H9 (cell line): ENCODE measurements at regions not wholly inside any gene's neighbourhood (a gene's known extent, or its start where the extent isn't known, plus 50 kb on each side); places are given as distances from the start of the nearest gene placed in this dataset.

ENCODE experiments used
- DNase-seq: peaks from one replicate; pipeline ENCODE4 v3.0.0-alpha.2; 2017
- H2AFZ ChIP-seq: one replicate; pipeline ENCODE4 v1.6.1; 2013; ENCODE audit warnings: mild to moderate bottlenecking, low read length, control low read depth, moderate library complexity
- H2AK5ac ChIP-seq: 2 replicates; pipeline ENCODE4 v1.6.1; 2013; ENCODE audit warnings: low read length, control low read depth, mixed read lengths; ENCODE audit not compliant: insufficient read length
- H2BK120ac ChIP-seq: one replicate; pipeline ENCODE4 v1.6.1; 2013; ENCODE audit warnings: low read depth, mild to moderate bottlenecking, low read length, control low read depth, inconsistent platforms; ENCODE audit not compliant: poor library complexity, severe bottlenecking
- H2BK12ac ChIP-seq: 2 replicates; pipeline ENCODE4 v1.6.1; 2013; ENCODE audit warnings: low read length, control low read depth, mixed read lengths, low read depth; ENCODE audit not compliant: insufficient read length
- H2BK15ac ChIP-seq: 2 replicates; pipeline ENCODE4 v1.6.1; 2013; ENCODE audit warnings: low read depth, low read length, control low read depth
- H2BK20ac ChIP-seq: one replicate; pipeline ENCODE4 v1.6.1; 2013; ENCODE audit warnings: low read depth, mild to moderate bottlenecking, low read length, control low read depth, inconsistent platforms; ENCODE audit not compliant: poor library complexity, severe bottlenecking
- H2BK5ac ChIP-seq: 2 replicates; pipeline ENCODE4 v1.6.1; 2013; ENCODE audit warnings: low read length, control low read depth, mixed read lengths; ENCODE audit not compliant: insufficient read length
- H3K14ac ChIP-seq: 2 replicates; pipeline ENCODE4 v1.6.1; 2013; ENCODE audit warnings: low read length, control low read depth; ENCODE audit not compliant: insufficient read depth
- H3K18ac ChIP-seq: 2 replicates; pipeline ENCODE4 v1.6.1; 2013; ENCODE audit warnings: low read depth, mild to moderate bottlenecking, mixed read lengths, low read length, control low read depth; ENCODE audit not compliant: insufficient read length
- H3K23ac ChIP-seq: 2 replicates; pipeline ENCODE4 v1.6.1; 2013; ENCODE audit warnings: low read length, control low read depth, mixed read lengths, low read depth; ENCODE audit not compliant: insufficient read length
- H3K23me2 ChIP-seq: 2 replicates; pipeline ENCODE4 v1.6.1; 2013; ENCODE audit warnings: low read depth, mild to moderate bottlenecking, mixed read lengths, low read length, control low read depth; ENCODE audit not compliant: insufficient read length, poor library complexity, severe bottlenecking
- H3K27ac ChIP-seq: 2 replicates; pipeline ENCODE4 v1.5.1; 2013; ENCODE audit warnings: low read length, control low read depth, mixed read lengths, low read depth; ENCODE audit not compliant: insufficient read length
- H3K27me3 ChIP-seq: 2 replicates; pipeline ENCODE4 v1.6.1; 2013; ENCODE audit warnings: low read length, control low read depth, inconsistent platforms; ENCODE audit not compliant: insufficient read depth
- H3K4ac ChIP-seq: 2 replicates; pipeline ENCODE4 v1.6.1; 2013; ENCODE audit warnings: low read depth, mild to moderate bottlenecking, control low read depth, inconsistent platforms, low read length, moderate library complexity
- H3K4me1 ChIP-seq: 2 replicates; pipeline ENCODE4 v1.6.1; 2013; ENCODE audit warnings: low read length, control low read depth, inconsistent platforms; ENCODE audit not compliant: insufficient read depth
- H3K4me2 ChIP-seq: 2 replicates; pipeline ENCODE4 v1.6.1; 2013; ENCODE audit warnings: low read length, control low read depth, mixed read lengths; ENCODE audit not compliant: insufficient read length, insufficient read depth
- H3K56ac ChIP-seq: 2 replicates; pipeline ENCODE4 v1.6.1; 2013; ENCODE audit warnings: low read depth, mild to moderate bottlenecking, mixed read lengths, low read length, control low read depth; ENCODE audit not compliant: insufficient read length
- H3K79me1 ChIP-seq: 2 replicates; pipeline ENCODE4 v1.6.1; 2013; ENCODE audit warnings: low read depth, mild to moderate bottlenecking, moderate library complexity, low read length, control low read depth, inconsistent platforms; ENCODE audit not compliant: insufficient read depth, poor library complexity, severe bottlenecking
- H3K79me2 ChIP-seq: 2 replicates; pipeline ENCODE4 v1.6.1; 2013; ENCODE audit warnings: low read length, control low read depth, inconsistent platforms; ENCODE audit not compliant: insufficient read depth
- H3K9ac ChIP-seq: 2 replicates; pipeline ENCODE4 v1.6.1; 2013; ENCODE audit warnings: low read length, control low read depth, mixed read lengths; ENCODE audit not compliant: insufficient read length; ENCODE audit errors: extremely low read depth
- H3K9me3 ChIP-seq: one replicate; pipeline ENCODE4 v1.6.1; 2013; ENCODE audit warnings: low read depth, low read length, inconsistent platforms; ENCODE audit not compliant: control insufficient read depth
- H3T11ph ChIP-seq: one replicate; pipeline ENCODE4 v1.6.1; 2013; ENCODE audit warnings: mild to moderate bottlenecking, low read length, control low read depth, inconsistent platforms
- H4K20me1 ChIP-seq: one replicate; pipeline ENCODE4 v1.6.1; 2013; ENCODE audit not compliant: control insufficient read depth, insufficient read length, insufficient read depth
- H4K5ac ChIP-seq: 2 replicates; pipeline ENCODE4 v1.6.1; 2013; ENCODE audit warnings: low read depth, mild to moderate bottlenecking, mixed read lengths, low read length, control low read depth; ENCODE audit not compliant: insufficient read length
- H4K8ac ChIP-seq: replicated peaks from 2 replicates; pipeline ENCODE4 v1.6.1; 2013; ENCODE audit warnings: low read length, control low read depth, mixed read lengths, low read depth; ENCODE audit not compliant: insufficient read length
- H4K91ac ChIP-seq: 2 replicates; pipeline ENCODE4 v1.6.1; 2013; ENCODE audit warnings: low read depth, mild to moderate bottlenecking, moderate library complexity, mixed read lengths, low read length, control low read depth; ENCODE audit not compliant: insufficient read length
- H3K27ac Mint-ChIP-seq, 3 experiments: 2 replicates in 2 of 3; 3 replicates in 1 of 3; pipeline ENCODE4 v1.8.0; 2020 to 2021; ENCODE audit warnings: mixed read lengths in 3 of 3, mild to moderate bottlenecking in 1 of 3, moderate library complexity in 1 of 3
- H3K27me3 Mint-ChIP-seq: 2 replicates; pipeline ENCODE4 v1.8.0; 2021; ENCODE audit warnings: low read depth, mild to moderate bottlenecking, moderate library complexity, mixed read lengths
- H3K36me3 Mint-ChIP-seq, 3 experiments: 2 replicates in 2 of 3; 3 replicates in 1 of 3; pipeline ENCODE4 v1.8.0; 2020 to 2021; ENCODE audit warnings: low read depth in 3 of 3, mixed read lengths in 3 of 3; ENCODE audit not compliant: insufficient read depth in 1 of 3
- H3K4me1 Mint-ChIP-seq, 2 experiments: 2 replicates each; pipeline ENCODE4 v1.8.0; 2020; ENCODE audit warnings: mixed read lengths in 2 of 2
- H3K4me3 Mint-ChIP-seq, 2 experiments: 2 replicates in 1 of 2; 3 replicates in 1 of 2; pipeline ENCODE4 v1.8.0; 2020 to 2021; ENCODE audit warnings: mild to moderate bottlenecking in 2 of 2, mixed read lengths in 2 of 2, moderate library complexity in 1 of 2
- H3K9me3 Mint-ChIP-seq, 2 experiments: 2 replicates in 1 of 2; 3 replicates in 1 of 2; pipeline ENCODE4 v1.8.0; 2020; ENCODE audit warnings: mild to moderate bottlenecking in 2 of 2, mixed read lengths in 2 of 2, moderate library complexity in 1 of 2
- CTCF ChIP-seq: fragments of 200-600 bp; sonication (generic); conservative IDR thresholded peaks from 3 replicates; pipeline ENCODE4 v1.8.0; 2021; ENCODE audit warnings: antibody characterized with exemption, mild to moderate bottlenecking
- WGBS: extraction: QIAGEN DNeasy Blood & Tissue Kit; methylation state at CpG from one replicate; pipeline ENCODE4 v1.1.7; 2013; ENCODE audit warnings: missing lambda C conversion rate, low lambda C conversion rate, mixed read lengths; ENCODE audit not compliant: insufficient read length; ENCODE audit errors: extremely low coverage; 5-methylcytosine and 5-hydroxymethylcytosine counted together

GRCh38 chr1:208757846-208758245, 513.7 kb upstream of the PLXNA2 start:
- H2BK20ac ChIP-seq, result no peak overlapping the region
- Mint-ChIP-seq H3K4me3 (no peak overlapping the region), H3K36me3 (no peaks in the 10 kb centered on the region), H3K27me3 (no peaks in the 10 kb centered on the region), H3K27ac (peak overlapping the region in 1 of 3 experiments; percentile 4; a peak in 1 of 7 replicates), H3K4me1 (peaks cover 3 to 4% of the 10 kb centered on the region in 2 experiments), H3K9me3 (no peaks in the 10 kb centered on the region)
- no peak overlapping the region for H4K5ac ChIP-seq
- H2BK12ac ChIP-seq, result no peak overlapping the region
- no peak overlapping the region for H3K18ac ChIP-seq
- no peaks in the 10 kb centered on the region for H4K20me1 ChIP-seq
- no peak overlapping the region for H2BK15ac ChIP-seq
- H3K4me2 ChIP-seq, result no peak overlapping the region
- no peak overlapping the region for H3K14ac ChIP-seq
- TF ChIP-seq CTCF, result no peak
- no peaks in the 10 kb centered on the region for H3K79me1 ChIP-seq
- H3K23me2 ChIP-seq, result no peaks in the 10 kb centered on the region
- no peak overlapping the region for H3K27ac ChIP-seq
- no peak overlapping the region for H3K9ac ChIP-seq
- H2BK5ac ChIP-seq, result no peak overlapping the region
- H3T11ph ChIP-seq, result no peak overlapping the region
- H2AK5ac ChIP-seq, result no peak overlapping the region
- H4K8ac ChIP-seq, result no peak overlapping the region
- H3K23ac ChIP-seq, result no peak overlapping the region
- WGBS, result no CpG with 5 or more reads among the region's 1 CpG
- no peak overlapping the region for H2AFZ ChIP-seq
- H3K56ac ChIP-seq, result no peak overlapping the region
- DNase-seq, result no peak
- H3K79me2 ChIP-seq, result no peaks in the 10 kb centered on the region
- H3K9me3 ChIP-seq, result no peaks in the 10 kb centered on the region
- H2BK120ac ChIP-seq, result no peak overlapping the region
- no peaks in the 10 kb centered on the region for H3K27me3 ChIP-seq
- no peak overlapping the region for H4K91ac ChIP-seq
- H3K4ac ChIP-seq, result no peak overlapping the region
- no peaks in the 10 kb centered on the region for H3K4me1 ChIP-seq
